ENCODE measurements at regions not wholly inside any gene's neighbourhood (a gene's known extent, or its start where the extent isn't known, plus 50 kb on each side); places are given as distances from the start of the nearest gene placed in this dataset.

DNA sequence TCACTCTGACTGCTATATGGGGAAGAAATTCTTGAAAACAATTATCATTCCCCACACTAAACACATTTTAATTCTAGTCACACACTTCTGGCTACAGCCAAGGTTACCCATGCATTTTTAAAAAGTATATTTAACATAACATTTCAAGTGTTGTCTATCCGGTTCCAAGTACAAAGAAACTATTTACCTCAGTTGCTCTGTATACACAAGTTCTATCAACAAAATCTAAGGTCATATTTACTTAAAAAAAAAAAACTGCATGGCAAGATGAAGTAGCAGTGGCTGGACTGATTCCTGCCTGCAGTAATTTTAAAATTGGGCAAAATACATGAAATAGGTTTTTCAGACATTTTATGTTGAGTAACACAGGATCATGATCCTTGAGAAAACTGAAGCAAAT, 155.9 kb upstream of the TOM1L1 start (continued):
- TF ChIP-seq, protein P1, sequence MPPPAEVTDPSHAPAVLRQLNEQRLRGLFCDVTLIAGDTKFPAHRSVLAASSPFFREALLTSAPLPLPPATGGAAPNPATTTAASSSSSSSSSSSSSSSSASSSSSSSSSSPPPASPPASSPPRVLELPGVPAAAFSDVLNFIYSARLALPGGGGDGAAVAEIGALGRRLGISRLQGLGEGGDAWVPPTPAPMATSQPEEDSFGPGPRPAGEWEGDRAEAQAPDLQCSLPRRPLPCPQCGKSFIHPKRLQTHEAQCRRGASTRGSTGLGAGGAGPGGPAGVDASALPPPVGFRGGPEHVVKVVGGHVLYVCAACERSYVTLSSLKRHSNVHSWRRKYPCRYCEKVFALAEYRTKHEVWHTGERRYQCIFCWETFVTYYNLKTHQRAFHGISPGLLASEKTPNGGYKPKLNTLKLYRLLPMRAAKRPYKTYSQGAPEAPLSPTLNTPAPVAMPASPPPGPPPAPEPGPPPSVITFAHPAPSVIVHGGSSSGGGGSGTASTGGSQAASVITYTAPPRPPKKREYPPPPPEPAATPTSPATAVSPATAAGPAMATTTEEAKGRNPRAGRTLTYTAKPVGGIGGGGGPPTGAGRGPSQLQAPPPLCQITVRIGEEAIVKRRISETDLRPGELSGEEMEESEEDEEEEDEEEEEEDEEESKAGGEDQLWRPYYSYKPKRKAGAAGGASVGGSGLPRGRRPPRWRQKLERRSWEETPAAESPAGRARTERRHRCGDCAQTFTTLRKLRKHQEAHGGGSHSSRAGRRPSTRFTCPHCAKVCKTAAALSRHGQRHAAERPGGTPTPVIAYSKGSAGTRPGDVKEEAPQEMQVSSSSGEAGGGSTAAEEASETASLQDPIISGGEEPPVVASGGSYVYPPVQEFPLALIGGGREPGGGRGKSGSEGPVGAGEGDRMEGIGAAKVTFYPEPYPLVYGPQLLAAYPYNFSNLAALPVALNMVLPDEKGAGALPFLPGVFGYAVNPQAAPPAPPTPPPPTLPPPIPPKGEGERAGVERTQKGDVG (CRISPR knock-in tag; IDR thresholded peaks at IDR 0.05): no peak
- no peak for TF ChIP-seq IRF4 (IDR thresholded peaks at IDR 0.05; ENCODE audit: low read depth, low read length)
- TF ChIP-seq ZNF592 (IDR thresholded peaks at IDR 0.05): no peak
- no peak for TF ChIP-seq STAT3 (IDR thresholded peaks at IDR 0.05; ENCODE audit: low read depth, low read length)
- no peak for TF ChIP-seq YY1 (IDR thresholded peaks at IDR 0.05; ENCODE audit: low read depth, low read length)
- TF ChIP-seq MTA2 (IDR thresholded peaks at IDR 0.05; ENCODE audit: low read depth): no peak
- no peak for TF ChIP-seq IKZF1 (conservative IDR thresholded peaks at IDR 0.05)
- TF ChIP-seq, protein P2, sequence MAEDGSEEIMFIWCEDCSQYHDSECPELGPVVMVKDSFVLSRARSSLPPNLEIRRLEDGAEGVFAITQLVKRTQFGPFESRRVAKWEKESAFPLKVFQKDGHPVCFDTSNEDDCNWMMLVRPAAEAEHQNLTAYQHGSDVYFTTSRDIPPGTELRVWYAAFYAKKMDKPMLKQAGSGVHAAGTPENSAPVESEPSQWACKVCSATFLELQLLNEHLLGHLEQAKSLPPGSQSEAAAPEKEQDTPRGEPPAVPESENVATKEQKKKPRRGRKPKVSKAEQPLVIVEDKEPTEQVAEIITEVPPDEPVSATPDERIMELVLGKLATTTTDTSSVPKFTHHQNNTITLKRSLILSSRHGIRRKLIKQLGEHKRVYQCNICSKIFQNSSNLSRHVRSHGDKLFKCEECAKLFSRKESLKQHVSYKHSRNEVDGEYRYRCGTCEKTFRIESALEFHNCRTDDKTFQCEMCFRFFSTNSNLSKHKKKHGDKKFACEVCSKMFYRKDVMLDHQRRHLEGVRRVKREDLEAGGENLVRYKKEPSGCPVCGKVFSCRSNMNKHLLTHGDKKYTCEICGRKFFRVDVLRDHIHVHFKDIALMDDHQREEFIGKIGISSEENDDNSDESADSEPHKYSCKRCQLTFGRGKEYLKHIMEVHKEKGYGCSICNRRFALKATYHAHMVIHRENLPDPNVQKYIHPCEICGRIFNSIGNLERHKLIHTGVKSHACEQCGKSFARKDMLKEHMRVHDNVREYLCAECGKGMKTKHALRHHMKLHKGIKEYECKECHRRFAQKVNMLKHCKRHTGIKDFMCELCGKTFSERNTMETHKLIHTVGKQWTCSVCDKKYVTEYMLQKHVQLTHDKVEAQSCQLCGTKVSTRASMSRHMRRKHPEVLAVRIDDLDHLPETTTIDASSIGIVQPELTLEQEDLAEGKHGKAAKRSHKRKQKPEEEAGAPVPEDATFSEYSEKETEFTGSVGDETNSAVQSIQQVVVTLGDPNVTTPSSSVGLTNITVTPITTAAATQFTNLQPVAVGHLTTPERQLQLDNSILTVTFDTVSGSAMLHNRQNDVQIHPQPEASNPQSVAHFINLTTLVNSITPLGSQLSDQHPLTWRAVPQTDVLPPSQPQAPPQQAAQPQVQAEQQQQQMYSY (CRISPR knock-in tag; IDR thresholded peaks at IDR 0.05): no peak
- TF ChIP-seq IKZF2 (IDR thresholded peaks at IDR 0.05): no peak
- no peak for TF ChIP-seq CBFB (IDR thresholded peaks at IDR 0.05; ENCODE audit: low read depth)
- no peak for TF ChIP-seq TCF7 (IDR thresholded peaks at IDR 0.05; ENCODE audit: borderline replicate concordance)
- no peak for TF ChIP-seq ZNF217 (IDR thresholded peaks at IDR 0.05)
- TF ChIP-seq CEBPB (IDR thresholded peaks at IDR 0.05; ENCODE audit: borderline replicate concordance in 1 of 2, low read depth in 2 of 2, low read length in 2 of 2): no peak
- no peak for TF ChIP-seq CHD1 (IDR thresholded peaks at IDR 0.05; ENCODE audit: low read depth, low read length)

All from GM12878 (cell line).